Testis (tissue), 2 donors: ENCODE measurements at regions not wholly inside any gene's neighbourhood (a gene's known extent, or its start where the extent isn't known, plus 50 kb on each side); places are given as distances from the start of the nearest gene placed in this dataset.

ENCODE experiments used
- DNase-seq: peaks from one replicate; pipeline ENCODE4 v3.0.0-alpha.2; 2019
- H3K27ac ChIP-seq, 2 donors: fragments of 200-600 bp; sonication (generic); one replicate each; pipeline ENCODE4 v1.5.1; 2019
- H3K27me3 ChIP-seq: fragments of 200-600 bp; sonication (generic); one replicate; pipeline ENCODE4 v1.5.1; 2019
- H3K36me3 ChIP-seq: fragments of 200-600 bp; sonication (generic); one replicate; pipeline ENCODE4 v1.5.1; 2017; ENCODE audit warnings: low read depth; ENCODE audit errors: missing control alignments
- H3K4me1 ChIP-seq: fragments of 200-600 bp; sonication (generic); one replicate; pipeline ENCODE4 v1.5.1; 2019
- H3K4me3 ChIP-seq, 2 donors: fragments of 200-600 bp; sonication (generic); one replicate each; pipeline ENCODE4 v1.5.1; 2017 to 2019
- H3K9me3 ChIP-seq: fragments of 200-600 bp; sonication (generic); one replicate; pipeline ENCODE4 v1.5.1; 2017
- POLR2A ChIP-seq: fragments of 450-650 bp; IDR thresholded peaks from one replicate; pipeline ENCODE4 v1.6.1; 2017; ENCODE audit warnings: antibody characterized with exemption, mild to moderate bottlenecking, moderate library complexity
- WGBS, 2 donors: methylation state at CpG; one replicate each; pipeline ENCODE4 v1.1.5; 2018; 5-methylcytosine and 5-hydroxymethylcytosine counted together
- intact Hi-C: fragments of 100-400 bp; cut with DNase I; formaldehyde crosslinking; loops from one replicate; pipeline ENCODE4 v1.15.1; 2023; ENCODE audit warnings: low total_unique reads
- TF ChIP-seq, protein P1 (sequence below), 3 experiments: fragments of 450-650 bp in 2 of 3; fragments of 200-600 bp in 1 of 3; sonication (generic) in 1 of 3; IDR thresholded peaks; one replicate each; pipeline ENCODE4 v1.5.1; 2016 to 2019; ENCODE audit warnings: antibody characterized with exemption in 3 of 3, mild to moderate bottlenecking in 2 of 3, moderate library complexity in 1 of 3

DNA sequence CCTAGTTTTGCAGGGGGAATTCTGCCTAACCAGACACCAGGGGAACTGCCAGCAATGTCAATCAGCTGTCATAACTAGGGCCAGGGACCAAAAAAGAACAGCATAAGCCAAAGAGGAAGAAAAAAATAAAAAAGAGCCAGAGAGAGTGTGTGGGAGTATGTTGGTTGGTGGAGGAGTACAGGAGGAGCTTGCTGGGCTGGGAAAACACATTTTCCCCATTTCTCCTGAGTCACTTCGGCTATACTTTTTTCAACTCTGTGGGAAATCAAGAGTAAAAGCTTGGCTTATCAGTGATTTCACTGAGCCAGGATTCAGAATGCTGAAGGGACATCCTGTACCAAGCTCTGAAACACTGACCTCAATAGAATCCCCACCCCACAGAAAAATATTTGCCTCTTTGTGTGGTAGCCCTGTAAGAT lies 144.7 kb upstream of the DPH6 start:
- Histone ChIP-seq H3K4me1 (peaks cover 28% of the 10 kb centered on the region), H3K27ac (peak overlapping the region; percentile 35 to 92), H3K36me3 (no peaks in the 10 kb centered on the region), H3K4me3 (no peak overlapping the region), H3K27me3 (no peaks in the 10 kb centered on the region), H3K9me3 (no peaks in the 10 kb centered on the region)
- TF ChIP-seq POLR2A = no peak
- TF ChIP-seq, protein P1, sequence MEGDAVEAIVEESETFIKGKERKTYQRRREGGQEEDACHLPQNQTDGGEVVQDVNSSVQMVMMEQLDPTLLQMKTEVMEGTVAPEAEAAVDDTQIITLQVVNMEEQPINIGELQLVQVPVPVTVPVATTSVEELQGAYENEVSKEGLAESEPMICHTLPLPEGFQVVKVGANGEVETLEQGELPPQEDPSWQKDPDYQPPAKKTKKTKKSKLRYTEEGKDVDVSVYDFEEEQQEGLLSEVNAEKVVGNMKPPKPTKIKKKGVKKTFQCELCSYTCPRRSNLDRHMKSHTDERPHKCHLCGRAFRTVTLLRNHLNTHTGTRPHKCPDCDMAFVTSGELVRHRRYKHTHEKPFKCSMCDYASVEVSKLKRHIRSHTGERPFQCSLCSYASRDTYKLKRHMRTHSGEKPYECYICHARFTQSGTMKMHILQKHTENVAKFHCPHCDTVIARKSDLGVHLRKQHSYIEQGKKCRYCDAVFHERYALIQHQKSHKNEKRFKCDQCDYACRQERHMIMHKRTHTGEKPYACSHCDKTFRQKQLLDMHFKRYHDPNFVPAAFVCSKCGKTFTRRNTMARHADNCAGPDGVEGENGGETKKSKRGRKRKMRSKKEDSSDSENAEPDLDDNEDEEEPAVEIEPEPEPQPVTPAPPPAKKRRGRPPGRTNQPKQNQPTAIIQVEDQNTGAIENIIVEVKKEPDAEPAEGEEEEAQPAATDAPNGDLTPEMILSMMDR (IDR thresholded peaks at IDR 0.05) = no peak
- 15 to 17% methylated on average over 1 of the region's 1 CpG for WGBS, 2 donors
- intact Hi-C loops = no loop called here
- DNase-seq = peak; percentile 54

DNA sequence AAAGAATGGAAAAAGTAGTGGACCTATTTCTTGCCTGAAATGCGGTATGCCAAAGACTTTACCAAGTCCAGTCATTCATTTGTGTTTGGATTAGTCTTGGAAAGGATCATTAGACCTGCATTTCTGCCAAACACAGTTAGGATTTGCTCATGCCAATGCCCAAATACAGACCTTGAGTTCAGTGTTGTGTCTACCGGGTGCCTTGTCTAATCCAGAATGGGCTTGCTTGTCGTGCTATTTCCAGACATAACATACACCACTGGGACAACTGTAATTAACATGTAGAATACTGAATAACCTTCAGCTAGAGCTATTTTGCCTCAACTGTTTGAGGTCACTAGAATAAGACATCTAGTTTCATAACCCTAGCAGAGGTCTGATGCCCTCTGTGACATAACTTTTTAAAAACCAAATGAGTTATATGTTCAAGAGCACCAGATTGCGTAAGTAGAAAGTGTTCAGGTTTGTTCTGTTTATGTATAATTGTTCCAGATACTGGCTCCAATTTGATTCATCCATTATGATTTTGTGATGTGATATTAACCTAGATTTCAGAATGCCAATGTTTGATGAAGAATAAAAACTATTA lies 145.3 kb upstream of the DPH6 start:
- peak overlapping the region; percentile 35 to 92 for H3K27ac ChIP-seq

DNA sequence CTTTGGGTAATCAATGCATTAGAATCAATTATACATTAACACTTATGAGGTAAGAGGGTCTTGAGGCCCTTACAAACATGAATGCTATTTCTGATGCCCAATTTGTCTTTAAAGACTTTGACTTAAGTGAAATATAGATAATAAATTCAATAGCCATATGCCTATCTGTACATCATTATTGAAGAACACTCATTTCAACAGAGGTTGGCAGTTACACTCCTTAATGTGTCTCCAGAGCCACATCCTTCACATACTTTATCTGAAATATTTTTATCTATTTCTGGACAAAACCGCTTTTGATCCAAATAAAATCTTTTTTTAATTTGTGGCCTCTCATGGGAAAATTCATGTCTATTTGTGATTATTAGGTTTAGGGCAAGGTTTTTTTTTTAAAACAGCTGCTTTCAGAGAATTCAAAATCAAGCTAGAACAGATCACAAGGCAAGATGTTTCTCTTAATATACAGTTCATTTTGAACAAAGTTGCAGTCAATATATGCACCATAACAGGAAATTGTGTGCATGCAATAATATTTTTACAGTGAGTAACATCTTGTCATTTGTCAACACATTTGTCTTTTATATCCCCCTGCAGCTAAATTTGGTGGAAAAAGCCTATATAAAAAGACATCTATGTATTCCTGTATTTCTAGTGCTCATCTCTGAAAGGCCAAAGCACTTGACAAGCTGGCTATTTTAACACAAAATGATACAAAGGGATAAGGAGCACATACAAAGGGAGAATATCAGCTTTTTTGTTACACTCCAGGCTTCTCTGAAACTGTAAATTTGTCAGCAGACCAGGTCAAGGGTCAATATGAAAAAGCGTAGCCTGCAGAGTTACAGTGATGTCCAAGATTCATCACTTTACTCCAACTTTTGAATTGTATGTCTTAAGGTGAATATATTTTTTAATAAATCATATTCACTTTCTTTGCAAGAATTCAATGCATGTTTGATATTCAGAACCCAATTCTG lies 146.2 kb upstream of the DPH6 start:
- Histone ChIP-seq H3K27me3 (no peaks in the 10 kb centered on the region), H3K9me3 (no peaks in the 10 kb centered on the region), H3K4me1 (peaks cover 28% of the 10 kb centered on the region), H3K36me3 (no peaks in the 10 kb centered on the region), H3K4me3 (no peak overlapping the region), H3K27ac (peak overlapping the region; percentile 35 to 92)
- TF ChIP-seq, protein P1 (IDR thresholded peaks at IDR 0.05) = no peak
- no peak for TF ChIP-seq POLR2A
- no peak for DNase-seq
- 35 to 49% methylated on average over 2 of the region's 2 CpGs for WGBS, 2 donors
- intact Hi-C loops = no loop called here

More for the DNA sequence above, 145.3 kb upstream of the DPH6 start:
- peaks cover 28% of the 10 kb centered on the region for H3K4me1 ChIP-seq
- H3K36me3 ChIP-seq = no peaks in the 10 kb centered on the region
- no peak for DNase-seq
- no peaks in the 10 kb centered on the region for H3K27me3 ChIP-seq
- H3K4me3 ChIP-seq = no peak overlapping the region
- WGBS, 2 donors = 50 to 52% methylated on average over 4 of the region's 4 CpGs
- TF ChIP-seq, protein P1 (IDR thresholded peaks at IDR 0.05) = no peak
- TF ChIP-seq POLR2A = no peak
- no peaks in the 10 kb centered on the region for H3K9me3 ChIP-seq
- intact Hi-C loops = no loop called here

DNA sequence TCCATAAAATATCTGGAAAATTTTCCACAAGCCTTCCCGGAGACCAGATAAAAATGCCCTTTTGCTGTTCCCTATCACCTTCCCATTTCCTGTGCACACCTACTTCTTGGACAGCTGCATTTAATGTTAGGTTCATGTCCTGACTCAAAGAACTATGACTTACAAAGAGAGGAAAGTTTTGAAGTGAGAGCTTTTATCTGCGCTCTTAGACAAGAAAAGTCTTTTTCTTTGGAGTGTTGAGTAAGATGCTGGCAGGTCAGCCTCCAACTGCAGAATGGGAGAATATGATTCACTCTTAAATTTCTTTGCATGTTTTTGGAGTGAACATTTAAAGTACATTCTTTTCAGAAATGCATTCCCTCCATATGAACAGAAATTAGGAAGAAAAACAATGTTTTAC lies 147.3 kb upstream of the DPH6 start:
- TF ChIP-seq, protein P1 (IDR thresholded peaks at IDR 0.05) = no peak
- Histone ChIP-seq H3K9me3 (no peaks in the 10 kb centered on the region), H3K4me3 (no peak overlapping the region), H3K4me1 (peaks cover 28% of the 10 kb centered on the region), H3K27me3 (no peaks in the 10 kb centered on the region), H3K27ac (no peak overlapping the region), H3K36me3 (no peaks in the 10 kb centered on the region)
- intact Hi-C loops = no loop called here
- WGBS, 2 donors = 67 to 77% methylated on average over 2 of the region's 2 CpGs
- DNase-seq = no peak
